B cell (primary cell): ENCODE measurements at regions not wholly inside any gene's neighbourhood (a gene's known extent, or its start where the extent isn't known, plus 50 kb on each side); places are given as distances from the start of the nearest gene placed in this dataset.
"Not testable (repeated sequence)": the region's sequence is repeated elsewhere in the genome, so short reads cannot be mapped to it uniquely, and the experiment has no call there.

ENCODE experiments used
- ATAC-seq: fragments of 200-7000 bp; cut with Tn5 transposase; one replicate; pipeline ENCODE4 v1.10.0; 2021; ENCODE audit warnings: low read depth, mild to moderate bottlenecking, moderate number of reproducible peaks, moderate library complexity
- CTCF ChIA-PET: fragments of 350-600 bp; sonication (Branson Sonifier 250); formaldehyde crosslinking; loops from one replicate; lab custom pipeline; 2021; ENCODE audit warnings: antibody characterized with exemption, inconsistent platforms; lab: Charles Lee
- POLR2A ChIA-PET: fragments of 350-600 bp; sonication (Branson Sonifier 250); formaldehyde crosslinking; loops from one replicate; lab custom pipeline; 2021; ENCODE audit warnings: antibody characterized with exemption; lab: Charles Lee
- DNase-seq: peaks from one replicate; pipeline ENCODE4 v3.0.0; 2013
- H2AFZ ChIP-seq: 2 replicates; pipeline ENCODE4 v1.6.1; 2012; ENCODE audit warnings: mild to moderate bottlenecking, low read depth, low read length; ENCODE audit not compliant: insufficient read depth, poor library complexity, severe bottlenecking
- H3K27ac ChIP-seq, 2 donors: 1 replicate in 1 of 2; 2 replicates in 1 of 2; pipeline ENCODE4 v1.5.1; 2012 to 2013; ENCODE audit warnings: low read length in 2 of 2, mild to moderate bottlenecking in 2 of 2, moderate library complexity in 1 of 2
- H3K27me3 ChIP-seq, 4 experiments: fragments of 200-600 bp in 1 of 4; sonication (generic) in 1 of 4; replicated peaks in 1 of 4; 1 replicate in 2 of 4; 2 replicates in 2 of 4; pipeline versions ENCODE4 v1.6.1 to v1.7.0; 2013 to 2016; ENCODE audit warnings: low read length in 3 of 4, mild to moderate bottlenecking in 2 of 4, mixed read lengths in 1 of 4, moderate library complexity in 1 of 4; ENCODE audit not compliant: insufficient read depth in 4 of 4, control insufficient read depth in 3 of 4; ENCODE audit errors: control extremely low read depth in 1 of 4
- H3K36me3 ChIP-seq, 2 experiments: replicated peaks in 1 of 2; 1 replicate in 1 of 2; 2 replicates in 1 of 2; pipeline versions ENCODE4 v1.6.1 to v1.7.1; 2013; ENCODE audit warnings: low read length in 1 of 2; ENCODE audit not compliant: insufficient read depth in 2 of 2, control insufficient read depth in 1 of 2; ENCODE audit errors: control extremely low read depth in 1 of 2, extremely low read depth in 1 of 2
- H3K4me1 ChIP-seq, 2 donors: fragments of 200-600 bp in 1 of 2; sonication (generic) in 1 of 2; 1 replicate in 1 of 2; 2 replicates in 1 of 2; pipeline versions ENCODE4 v1.5.1 to v1.6.1; 2013 to 2017; ENCODE audit warnings: low read length in 2 of 2; ENCODE audit not compliant: control insufficient read depth in 2 of 2, insufficient read depth in 2 of 2
- H3K4me2 ChIP-seq: replicated peaks from 2 replicates; pipeline ENCODE3; 2012; ENCODE audit warnings: mild to moderate bottlenecking, low read depth, low read length; ENCODE audit not compliant: poor library complexity, severe bottlenecking
- H3K4me3 ChIP-seq, 5 experiments: fragments of 200-600 bp in 1 of 5; sonication (generic) in 1 of 5; 1 replicate in 3 of 5; 2 replicates in 2 of 5; pipeline versions ENCODE4 v1.5.1 to v1.7.0; 2011 to 2016; ENCODE audit warnings: low read length in 4 of 5, mild to moderate bottlenecking in 4 of 5, low read depth in 2 of 5, control low read depth in 1 of 5, moderate library complexity in 1 of 5; ENCODE audit not compliant: insufficient read depth in 1 of 5; ENCODE audit errors: control extremely low read depth in 1 of 5, extremely low read depth in 1 of 5
- H3K79me2 ChIP-seq: fragments of 200-600 bp; sonication (generic); one replicate; pipeline ENCODE4 v1.6.0; 2016; ENCODE audit warnings: low read length; ENCODE audit not compliant: control insufficient read depth, insufficient read depth
- H3K9ac ChIP-seq: fragments of 200-600 bp; sonication (generic); 2 replicates; pipeline ENCODE4 v1.6.1; 2017; ENCODE audit warnings: mild to moderate bottlenecking, low read length, moderate library complexity
- H3K9me3 ChIP-seq, 3 donors: one replicate each; pipeline versions ENCODE4 v1.6.1 to v1.7.1; 2013; ENCODE audit warnings: low read length in 2 of 3; ENCODE audit not compliant: control insufficient read depth in 2 of 3, insufficient read depth in 1 of 3; ENCODE audit errors: control extremely low read depth in 1 of 3
- H4K20me1 ChIP-seq: 2 replicates; pipeline ENCODE4 v1.6.0; 2012; ENCODE audit warnings: mild to moderate bottlenecking, low read length; ENCODE audit not compliant: insufficient read depth, control insufficient read depth, poor library complexity, severe bottlenecking
- H3K27ac Mint-ChIP-seq: one replicate; pipeline ENCODE4 v1.8.0; 2021; ENCODE audit warnings: mixed read lengths
- H3K27me3 Mint-ChIP-seq: one replicate; pipeline ENCODE4 v1.8.0; 2021; ENCODE audit warnings: mixed read lengths
- H3K4me1 Mint-ChIP-seq: one replicate; pipeline ENCODE4 v1.8.0; 2021; ENCODE audit warnings: mixed read lengths
- H3K4me3 Mint-ChIP-seq: one replicate; pipeline ENCODE4 v1.8.0; 2021; ENCODE audit warnings: mixed read lengths
- H3K9me3 Mint-ChIP-seq: one replicate; pipeline ENCODE4 v1.8.0; 2022; ENCODE audit warnings: mixed read lengths; ENCODE audit not compliant: insufficient read depth
- EZH2 ChIP-seq: IDR thresholded peaks from 2 replicates; pipeline ENCODE4 v1.6.1; 2012; ENCODE audit warnings: borderline replicate concordance, low read depth, mild to moderate bottlenecking, moderate library complexity, low read length; ENCODE audit not compliant: insufficient read depth, poor library complexity, severe bottlenecking
- WGBS: methylation state at CpG from one replicate; pipeline ENCODE4 v1.1.5; 2013; ENCODE audit warnings: missing lambda C conversion rate; ENCODE audit not compliant: insufficient coverage; 5-methylcytosine and 5-hydroxymethylcytosine counted together
- intact Hi-C: fragments of 100-400 bp; cut with micrococcal nuclease; formaldehyde crosslinking; loops from one replicate; pipeline ENCODE4 v1.10.0; 2022
- TF ChIP-seq, protein P1 (sequence below): fragments of 200-600 bp; IDR thresholded peaks from one replicate; pipeline ENCODE4 v1.8.0; 2022; ENCODE audit warnings: antibody characterized with exemption, mild to moderate bottlenecking

GRCh38 chr12:33075130-33075766, 178.7 kb upstream of the PKP2 start:
- H3K4me1 Mint-ChIP-seq, CTCF ChIA-PET, H2AFZ ChIP-seq, H3K4me2 ChIP-seq, H4K20me1 ChIP-seq, H3K9ac ChIP-seq, intact Hi-C loops, POLR2A ChIA-PET, H3K4me3 ChIP-seq, H3K4me3 Mint-ChIP-seq, DNase-seq, H3K27me3 ChIP-seq, H3K27ac Mint-ChIP-seq, H3K79me2 ChIP-seq, ATAC-seq, H3K36me3 ChIP-seq, H3K4me1 ChIP-seq, H3K27me3 Mint-ChIP-seq, H3K27ac ChIP-seq: not testable (repeated sequence)
- peaks cover 0 to 18% (median 0%) of the 10 kb centered on the region in 3 donors for H3K9me3 ChIP-seq
- WGBS, result 94% methylated on average over 21 of the region's 25 CpGs
- peaks cover 10% of the 10 kb centered on the region for H3K9me3 Mint-ChIP-seq

DNA sequence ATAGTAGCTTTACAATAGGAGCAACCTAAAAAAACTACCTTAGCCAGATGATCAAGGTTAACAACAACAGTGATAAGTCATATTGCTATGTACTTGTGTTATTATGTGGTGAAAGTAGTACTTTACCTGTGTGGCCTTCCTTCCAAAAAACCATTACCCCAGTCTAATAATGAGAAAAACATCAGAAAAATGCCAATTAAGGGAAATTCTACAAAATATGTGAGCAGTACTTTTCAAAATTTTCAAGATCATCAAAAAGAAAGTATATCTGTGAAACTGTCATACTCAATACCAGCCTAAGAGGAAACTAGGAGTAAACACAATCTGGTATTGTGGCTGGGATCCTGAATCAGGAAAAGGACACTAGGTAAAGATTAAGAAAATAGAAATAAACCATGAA, 165.3 kb upstream of the PKP2 start:
- H3K79me2 ChIP-seq, result no peaks in the 10 kb centered on the region
- Mint-ChIP-seq H3K9me3 (peaks cover 3% of the 10 kb centered on the region), H3K27ac (no peak overlapping the region), H3K4me1 (no peaks in the 10 kb centered on the region), H3K27me3 (no peaks in the 10 kb centered on the region), H3K4me3 (no peak overlapping the region)
- TF ChIP-seq EZH2, result no peak
- TF ChIP-seq, protein P1, sequence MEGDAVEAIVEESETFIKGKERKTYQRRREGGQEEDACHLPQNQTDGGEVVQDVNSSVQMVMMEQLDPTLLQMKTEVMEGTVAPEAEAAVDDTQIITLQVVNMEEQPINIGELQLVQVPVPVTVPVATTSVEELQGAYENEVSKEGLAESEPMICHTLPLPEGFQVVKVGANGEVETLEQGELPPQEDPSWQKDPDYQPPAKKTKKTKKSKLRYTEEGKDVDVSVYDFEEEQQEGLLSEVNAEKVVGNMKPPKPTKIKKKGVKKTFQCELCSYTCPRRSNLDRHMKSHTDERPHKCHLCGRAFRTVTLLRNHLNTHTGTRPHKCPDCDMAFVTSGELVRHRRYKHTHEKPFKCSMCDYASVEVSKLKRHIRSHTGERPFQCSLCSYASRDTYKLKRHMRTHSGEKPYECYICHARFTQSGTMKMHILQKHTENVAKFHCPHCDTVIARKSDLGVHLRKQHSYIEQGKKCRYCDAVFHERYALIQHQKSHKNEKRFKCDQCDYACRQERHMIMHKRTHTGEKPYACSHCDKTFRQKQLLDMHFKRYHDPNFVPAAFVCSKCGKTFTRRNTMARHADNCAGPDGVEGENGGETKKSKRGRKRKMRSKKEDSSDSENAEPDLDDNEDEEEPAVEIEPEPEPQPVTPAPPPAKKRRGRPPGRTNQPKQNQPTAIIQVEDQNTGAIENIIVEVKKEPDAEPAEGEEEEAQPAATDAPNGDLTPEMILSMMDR, result no peak
- H3K9ac ChIP-seq, result no peak overlapping the region
- H3K4me3 ChIP-seq, result no peak overlapping the region
- no peaks in the 10 kb centered on the region for H3K4me1 ChIP-seq
- no peak overlapping the region for H3K4me2 ChIP-seq
- CTCF ChIA-PET, result no interaction called here
- DNase-seq (no peak), ATAC-seq (no peak)
- H2AFZ ChIP-seq, result no peak overlapping the region
- POLR2A ChIA-PET, result no interaction called here
- no peaks in the 10 kb centered on the region for H4K20me1 ChIP-seq
- H3K27ac ChIP-seq, result no peak overlapping the region
- peaks cover 0 to 17% (median 0%) of the 10 kb centered on the region in 3 donors for H3K9me3 ChIP-seq
- no peaks in the 10 kb centered on the region for H3K36me3 ChIP-seq
- no peaks in the 10 kb centered on the region for H3K27me3 ChIP-seq
- intact Hi-C loops, result no loop called here
